ENCODE measurements at regions not wholly inside any gene's neighbourhood (a gene's known extent, or its start where the extent isn't known, plus 50 kb on each side); places are given as distances from the start of the nearest gene placed in this dataset.
A peak's percentile ranks its signal among the peaks of the same experiment; 100 is the strongest.

- TF ChIP-seq, protein P1, sequence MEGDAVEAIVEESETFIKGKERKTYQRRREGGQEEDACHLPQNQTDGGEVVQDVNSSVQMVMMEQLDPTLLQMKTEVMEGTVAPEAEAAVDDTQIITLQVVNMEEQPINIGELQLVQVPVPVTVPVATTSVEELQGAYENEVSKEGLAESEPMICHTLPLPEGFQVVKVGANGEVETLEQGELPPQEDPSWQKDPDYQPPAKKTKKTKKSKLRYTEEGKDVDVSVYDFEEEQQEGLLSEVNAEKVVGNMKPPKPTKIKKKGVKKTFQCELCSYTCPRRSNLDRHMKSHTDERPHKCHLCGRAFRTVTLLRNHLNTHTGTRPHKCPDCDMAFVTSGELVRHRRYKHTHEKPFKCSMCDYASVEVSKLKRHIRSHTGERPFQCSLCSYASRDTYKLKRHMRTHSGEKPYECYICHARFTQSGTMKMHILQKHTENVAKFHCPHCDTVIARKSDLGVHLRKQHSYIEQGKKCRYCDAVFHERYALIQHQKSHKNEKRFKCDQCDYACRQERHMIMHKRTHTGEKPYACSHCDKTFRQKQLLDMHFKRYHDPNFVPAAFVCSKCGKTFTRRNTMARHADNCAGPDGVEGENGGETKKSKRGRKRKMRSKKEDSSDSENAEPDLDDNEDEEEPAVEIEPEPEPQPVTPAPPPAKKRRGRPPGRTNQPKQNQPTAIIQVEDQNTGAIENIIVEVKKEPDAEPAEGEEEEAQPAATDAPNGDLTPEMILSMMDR (IDR thresholded peaks at IDR 0.05; ENCODE audit: low read depth, low read length) = no peak
- H3K4me3 ChIP-seq (replicated peaks in 1 of 2; ENCODE audit: low read depth in 2 of 2, low read length in 2 of 2) = no peak overlapping the region
- no peak for DNase-seq (ENCODE audit: low read depth in 2 of 2)
Observed at GRCh38 chr3:189119950-189120349, 51.8 kb upstream of the TPRG1 start.

- peak in 1 of 2 donors; percentile 45 for DNase-seq (ENCODE audit: low read depth in 2 of 2)
- TF ChIP-seq, protein P1 (IDR thresholded peaks at IDR 0.05; ENCODE audit: low read depth, low read length) = no peak
- H3K4me3 ChIP-seq (replicated peaks in 1 of 2; ENCODE audit: low read depth in 2 of 2, low read length in 2 of 2) = no peak overlapping the region
Observed at GRCh38 chr3:189121092-189121491, 50.7 kb upstream of the TPRG1 start.

Data from cardiac fibroblast (primary cell).